HEK293 (cell line): ENCODE measurements at regions not wholly inside any gene's neighbourhood (a gene's known extent, or its start where the extent isn't known, plus 50 kb on each side); places are given as distances from the start of the nearest gene placed in this dataset.

Experiments
- GLI4 ChIP-seq: fragments of 450-650 bp; formaldehyde crosslinking; IDR thresholded peaks from 2 replicates; pipeline ENCODE4 v1.5.1; 2016; ENCODE audit warnings: missing biosample characterization, missing genetic modification characterization
- SETDB1 ChIP-seq: IDR thresholded peaks from one replicate; pipeline ENCODE4 v1.6.1; 2017; ENCODE audit warnings: mild to moderate bottlenecking, low read length, moderate library complexity, mixed read lengths; ENCODE audit not compliant: insufficient read length
- ZNF169 ChIP-seq: fragments of 450-650 bp; formaldehyde crosslinking; IDR thresholded peaks from 2 replicates; pipeline ENCODE4 v1.5.1; 2016; ENCODE audit warnings: missing biosample characterization, missing genetic modification characterization
- ZNF184 ChIP-seq: fragments of 450-650 bp; IDR thresholded peaks from 2 replicates; pipeline ENCODE4 v1.5.1; 2018; ENCODE audit warnings: missing biosample characterization, mild to moderate bottlenecking, missing genetic modification characterization
- ZNF23 ChIP-seq: fragments of 450-650 bp; formaldehyde crosslinking; IDR thresholded peaks from 2 replicates; pipeline ENCODE4 v1.5.1; 2016; ENCODE audit warnings: missing biosample characterization, missing genetic modification characterization, borderline replicate concordance
- ZNF274 ChIP-seq, 2 experiments: fragments of 200-500 bp in 1 of 2; fragments of 450-650 bp in 1 of 2; sonication (Bioruptor generic) in 1 of 2; formaldehyde crosslinking in 1 of 2; IDR thresholded peaks; 2 replicates each; pipeline versions ENCODE4 v1.5.1 to v1.6.1; 2014 to 2016; ENCODE audit warnings: borderline replicate concordance in 1 of 2, inconsistent platforms in 1 of 2, low read length in 1 of 2, missing biosample characterization in 1 of 2, missing genetic modification characterization in 1 of 2
- ZNF501 ChIP-seq: fragments of 450-650 bp; formaldehyde crosslinking; IDR thresholded peaks from 2 replicates; pipeline ENCODE4 v1.5.1; 2016; ENCODE audit warnings: missing biosample characterization, missing genetic modification characterization
- TF ChIP-seq, protein P1 (sequence below): fragments of 450-650 bp; formaldehyde crosslinking; IDR thresholded peaks from 2 replicates; pipeline ENCODE4 v1.5.1; 2016; ENCODE audit warnings: missing biosample characterization, missing genetic modification characterization

DNA sequence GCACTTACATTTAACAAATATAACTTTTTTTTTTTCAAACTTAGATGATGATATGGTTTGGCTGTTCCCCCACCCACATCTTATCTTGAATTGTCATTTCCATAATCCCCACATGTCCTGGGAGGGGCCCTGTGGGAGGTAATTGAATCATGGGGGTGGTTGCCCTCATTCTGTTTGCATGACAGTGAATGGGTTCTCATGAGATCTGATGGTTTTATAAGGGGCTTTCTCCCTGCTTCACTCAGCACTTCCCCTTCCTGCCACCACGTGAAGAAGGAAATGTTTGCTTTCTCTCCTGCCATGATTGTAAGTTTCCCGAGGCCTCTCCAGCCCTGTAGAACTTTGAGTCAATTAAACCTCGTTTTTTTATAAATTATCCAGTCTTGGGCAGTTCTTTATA, 432.6 kb downstream of the AMY1C start:
- no peak for TF ChIP-seq ZNF274 (IDR thresholded peaks at IDR 0.05; ENCODE audit: low read length)
- no peak for TF ChIP-seq ZNF274 (tag by site-specific recombination; IDR thresholded peaks at IDR 0.05; ENCODE audit: borderline replicate concordance)
- TF ChIP-seq, protein P1, sequence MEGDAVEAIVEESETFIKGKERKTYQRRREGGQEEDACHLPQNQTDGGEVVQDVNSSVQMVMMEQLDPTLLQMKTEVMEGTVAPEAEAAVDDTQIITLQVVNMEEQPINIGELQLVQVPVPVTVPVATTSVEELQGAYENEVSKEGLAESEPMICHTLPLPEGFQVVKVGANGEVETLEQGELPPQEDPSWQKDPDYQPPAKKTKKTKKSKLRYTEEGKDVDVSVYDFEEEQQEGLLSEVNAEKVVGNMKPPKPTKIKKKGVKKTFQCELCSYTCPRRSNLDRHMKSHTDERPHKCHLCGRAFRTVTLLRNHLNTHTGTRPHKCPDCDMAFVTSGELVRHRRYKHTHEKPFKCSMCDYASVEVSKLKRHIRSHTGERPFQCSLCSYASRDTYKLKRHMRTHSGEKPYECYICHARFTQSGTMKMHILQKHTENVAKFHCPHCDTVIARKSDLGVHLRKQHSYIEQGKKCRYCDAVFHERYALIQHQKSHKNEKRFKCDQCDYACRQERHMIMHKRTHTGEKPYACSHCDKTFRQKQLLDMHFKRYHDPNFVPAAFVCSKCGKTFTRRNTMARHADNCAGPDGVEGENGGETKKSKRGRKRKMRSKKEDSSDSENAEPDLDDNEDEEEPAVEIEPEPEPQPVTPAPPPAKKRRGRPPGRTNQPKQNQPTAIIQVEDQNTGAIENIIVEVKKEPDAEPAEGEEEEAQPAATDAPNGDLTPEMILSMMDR (tag by site-specific recombination), result no peak
- no peak for TF ChIP-seq ZNF169 (tag by site-specific recombination)
- TF ChIP-seq ZNF184, result no peak
- TF ChIP-seq SETDB1, result no peak
- no peak for TF ChIP-seq ZNF23 (tag by site-specific recombination)
- TF ChIP-seq ZNF501 (tag by site-specific recombination), result no peak
- TF ChIP-seq GLI4 (tag by site-specific recombination), result no peak
